ENCODE measurements at regions not wholly inside any gene's neighbourhood (a gene's known extent, or its start where the extent isn't known, plus 50 kb on each side); places are given as distances from the start of the nearest gene placed in this dataset.
"Not testable (repeated sequence)": the region's sequence is repeated elsewhere in the genome, so short reads cannot be mapped to it uniquely, and the experiment has no call there.

- no peak for DNase-seq (ENCODE audit: low spot score)
Observed at GRCh38 chr12:105457026-105457425, 126.5 kb downstream of the C12orf75 start.

GRCh38 chr12:105459760-105460330, 129.4 kb downstream of the C12orf75 start:
- no peak for DNase-seq (ENCODE audit: low spot score)

GRCh38 chr12:105461271-105461943, 130.9 kb downstream of the C12orf75 start:
- DNase-seq (ENCODE audit: low spot score): no peak

DNA sequence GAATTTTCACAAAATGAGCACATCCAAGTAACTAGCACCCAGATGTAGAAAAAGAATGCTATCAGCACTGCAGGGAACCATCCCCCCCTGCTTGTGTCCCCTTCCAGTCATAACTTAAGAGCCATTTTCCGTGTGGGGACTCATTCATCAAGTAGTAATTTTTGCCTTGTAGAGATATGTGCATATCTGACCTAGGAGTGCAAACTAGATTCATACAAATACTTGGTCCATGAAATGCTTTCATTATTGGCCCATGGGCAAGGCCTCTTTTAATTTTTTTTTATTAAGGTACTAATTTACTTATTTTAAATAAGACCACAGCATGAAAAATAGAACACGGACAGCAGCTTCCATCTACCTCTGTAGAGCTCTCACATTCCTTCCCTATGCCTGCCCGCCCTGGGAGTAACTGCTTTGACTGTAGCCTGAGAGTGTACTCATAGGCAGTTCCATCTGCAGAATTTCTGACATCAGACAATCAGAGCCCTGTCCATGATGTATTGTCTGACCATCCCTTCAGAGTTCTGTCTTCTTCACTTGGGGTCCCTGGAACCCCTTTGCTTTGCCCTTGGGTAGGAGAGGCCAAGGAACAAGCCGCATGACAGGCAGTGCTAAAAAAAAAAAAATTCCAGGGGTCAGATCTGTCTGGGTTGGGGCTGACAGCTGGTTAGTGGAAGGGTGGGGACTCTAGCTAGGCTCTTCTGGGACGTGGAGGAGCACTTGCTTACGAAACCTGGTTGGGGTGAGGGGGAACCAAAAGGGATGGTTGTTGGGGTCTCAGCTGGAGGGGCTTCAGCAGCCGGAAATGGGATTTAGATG, 131.7 kb downstream of the C12orf75 start:
- no peak for DNase-seq (ENCODE audit: low spot score)

DNA sequence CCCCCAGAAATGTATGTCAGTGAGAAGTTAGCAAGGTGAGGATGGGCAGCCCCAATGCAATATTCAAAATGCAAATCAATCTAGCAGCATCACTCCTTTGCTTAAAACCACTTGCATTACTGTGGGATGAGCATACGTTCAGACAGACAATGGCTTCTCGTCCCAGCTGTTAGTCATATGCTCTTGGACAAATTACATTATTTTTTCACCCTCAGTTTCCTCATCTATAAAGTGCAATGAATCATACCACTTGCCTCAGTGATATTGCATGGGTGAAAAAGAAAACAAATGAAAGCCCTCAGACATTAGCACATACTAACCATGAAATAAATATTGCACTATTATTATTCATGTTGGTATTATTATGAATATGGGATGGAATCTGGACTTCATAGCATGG, 132.3 kb downstream of the C12orf75 start:
- peak; percentile 27 for DNase-seq (ENCODE audit: low spot score)

DNA sequence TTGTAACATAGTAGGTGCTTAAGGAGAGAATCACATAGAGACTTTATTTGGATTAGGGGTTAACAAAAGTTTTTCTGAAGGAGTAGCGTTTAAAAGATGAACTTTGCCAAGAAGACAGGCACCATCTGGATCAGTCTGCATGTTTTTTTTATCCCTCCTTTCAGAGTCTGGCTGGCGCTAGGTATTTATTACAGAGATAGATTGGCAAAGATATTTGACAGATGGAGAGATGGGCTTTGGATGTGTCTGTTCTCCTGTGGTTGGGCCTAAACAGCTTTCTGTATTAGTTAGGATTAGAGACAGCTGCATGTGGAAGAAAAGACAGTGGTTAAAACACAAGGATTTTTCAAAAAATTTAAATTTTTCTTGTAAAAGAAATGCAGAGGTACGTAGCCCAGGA, 133.9 kb downstream of the C12orf75 start:
- DNase-seq (ENCODE audit: low spot score): no peak

GRCh38 chr12:105466231-105466900, 135.9 kb downstream of the C12orf75 start:
- DNase-seq (ENCODE audit: low spot score): no peak

DNA sequence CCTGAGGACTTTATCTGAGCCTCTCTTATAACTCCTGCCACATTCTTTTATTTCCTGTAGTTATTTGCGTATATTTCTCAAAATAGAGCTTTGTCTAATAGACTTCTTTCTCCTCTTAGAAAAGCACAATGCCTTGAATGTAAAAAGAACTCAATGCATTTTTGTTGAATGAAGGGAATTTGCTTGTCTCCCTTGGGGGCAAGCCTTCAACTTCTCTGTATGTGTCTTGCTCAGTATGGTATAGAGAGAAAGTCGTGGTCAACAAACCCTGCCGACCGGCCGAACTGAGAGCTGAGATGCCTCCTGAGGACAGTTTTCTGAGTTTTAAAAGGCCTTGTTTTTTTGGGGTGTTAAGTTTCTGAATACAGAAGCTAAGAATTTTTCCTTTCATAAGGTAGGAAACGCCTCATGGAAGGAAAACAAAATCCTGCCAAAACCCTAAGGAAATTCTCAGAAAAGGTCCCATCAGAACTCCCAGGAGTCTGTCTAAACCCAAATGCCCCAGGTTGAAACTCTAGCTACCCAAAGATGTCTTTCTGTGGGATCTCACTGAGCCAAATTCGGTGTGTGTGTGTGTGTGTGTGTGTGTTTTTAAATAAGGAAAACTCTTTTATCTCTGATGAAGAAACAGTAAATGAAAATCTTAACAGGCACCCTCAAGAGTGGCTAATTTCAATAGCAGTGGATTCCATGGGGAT, 136.6 kb downstream of the C12orf75 start:
- no peak for DNase-seq (ENCODE audit: low spot score)

DNA sequence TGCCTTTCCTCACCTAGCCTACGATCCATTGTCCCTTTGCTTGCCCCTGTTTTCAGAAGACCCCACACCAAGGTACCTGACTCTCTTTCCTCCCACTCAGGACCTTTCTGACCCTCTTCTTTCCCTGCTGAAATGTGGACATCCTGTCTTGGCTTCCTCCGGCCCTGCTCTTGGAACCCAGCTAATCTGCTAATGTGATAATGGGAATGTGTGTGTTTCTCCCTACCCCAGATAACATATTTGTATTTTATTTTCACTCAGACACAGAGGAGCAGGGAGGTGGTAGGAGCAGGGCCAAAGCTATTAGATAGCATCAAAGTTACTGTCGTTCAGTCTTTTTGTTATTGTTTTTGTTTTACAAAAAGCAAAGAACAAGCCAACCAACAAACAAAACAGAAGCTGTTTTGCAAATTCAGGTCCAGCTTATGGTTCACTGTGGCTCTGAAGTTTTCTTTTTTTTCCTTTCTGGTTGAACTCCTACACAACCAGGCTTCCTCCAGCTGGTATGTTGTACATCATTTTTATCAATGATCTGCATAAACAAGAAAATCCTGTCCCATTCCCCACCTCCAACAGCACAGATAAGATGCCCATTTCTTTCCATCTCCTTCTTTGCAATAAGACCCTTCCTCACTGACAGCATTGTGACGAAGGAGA, 137.3 kb downstream of the C12orf75 start:
- no peak for DNase-seq (ENCODE audit: low spot score)

GRCh38 chr12:105468464-105468863, 138.0 kb downstream of the C12orf75 start:
- DNase-seq (ENCODE audit: low spot score): no peak

- no peak for DNase-seq (ENCODE audit: low spot score)
Observed at GRCh38 chr12:105469211-105469610, 138.7 kb downstream of the C12orf75 start.

DNA sequence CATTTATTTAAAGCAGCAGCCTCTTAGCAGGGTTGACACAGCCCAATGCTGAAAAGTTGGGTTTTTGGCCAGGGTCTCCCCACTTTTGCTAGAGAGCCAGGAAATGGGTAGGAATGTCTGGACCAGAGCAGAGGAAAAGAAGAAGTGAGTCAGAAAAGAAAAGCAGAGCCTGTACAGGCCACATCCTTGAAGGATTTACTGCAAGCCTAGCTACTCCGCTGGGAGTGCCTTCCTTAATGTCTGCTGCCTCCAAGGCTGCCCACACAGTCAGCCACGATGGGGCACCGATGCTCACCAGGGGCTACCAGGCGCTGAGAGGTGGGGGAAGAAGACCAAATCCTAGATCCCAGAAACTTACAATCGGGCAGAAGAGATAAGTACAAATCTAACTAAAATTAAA, 139.2 kb downstream of the C12orf75 start:
- DNase-seq (ENCODE audit: low spot score): no peak

GRCh38 chr12:105470102-105470501, 139.6 kb downstream of the C12orf75 start:
- DNase-seq (ENCODE audit: low spot score): no peak

DNA sequence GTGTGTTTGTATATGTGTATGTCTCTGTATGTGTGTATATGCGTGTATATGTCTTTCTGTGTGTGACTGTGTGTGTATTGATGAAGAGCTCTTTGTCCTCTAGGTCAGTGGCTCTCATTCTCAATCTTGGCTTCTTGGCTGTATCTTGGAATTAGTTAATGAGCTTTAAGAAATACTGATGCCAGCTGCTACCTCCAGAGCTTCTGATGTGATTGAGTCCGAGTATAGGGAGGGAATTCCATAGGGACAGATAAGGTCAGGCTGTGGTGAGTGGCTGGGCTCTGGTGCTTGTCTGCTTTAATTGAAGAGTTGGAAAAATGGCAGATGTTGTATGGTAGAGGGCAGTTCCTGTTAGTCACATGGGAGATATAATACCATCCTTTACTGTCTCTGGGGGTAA, 140.1 kb downstream of the C12orf75 start:
- no peak for DNase-seq (ENCODE audit: low spot score)

DNA sequence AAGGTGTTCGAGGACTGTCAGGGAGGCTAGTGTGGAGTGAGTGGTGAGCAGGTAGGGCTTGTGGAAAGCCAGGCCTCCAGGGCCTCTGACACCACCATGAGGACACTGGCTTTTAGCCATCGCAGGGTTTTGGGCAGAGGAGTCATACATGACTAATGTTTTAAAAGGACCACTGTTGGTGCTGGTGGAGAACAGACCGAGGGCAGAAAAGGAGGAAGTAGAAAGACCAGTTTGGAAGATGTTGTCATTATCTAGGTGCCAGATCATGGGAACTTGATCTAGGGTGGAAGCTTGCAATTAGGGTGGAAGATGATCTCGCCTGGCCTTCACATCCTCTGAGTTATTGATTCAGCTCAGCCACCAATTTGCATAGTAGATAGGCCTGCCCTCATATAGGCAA, 144.2 kb downstream of the C12orf75 start:
- peak; percentile 38 for DNase-seq (ENCODE audit: low spot score)

DNA sequence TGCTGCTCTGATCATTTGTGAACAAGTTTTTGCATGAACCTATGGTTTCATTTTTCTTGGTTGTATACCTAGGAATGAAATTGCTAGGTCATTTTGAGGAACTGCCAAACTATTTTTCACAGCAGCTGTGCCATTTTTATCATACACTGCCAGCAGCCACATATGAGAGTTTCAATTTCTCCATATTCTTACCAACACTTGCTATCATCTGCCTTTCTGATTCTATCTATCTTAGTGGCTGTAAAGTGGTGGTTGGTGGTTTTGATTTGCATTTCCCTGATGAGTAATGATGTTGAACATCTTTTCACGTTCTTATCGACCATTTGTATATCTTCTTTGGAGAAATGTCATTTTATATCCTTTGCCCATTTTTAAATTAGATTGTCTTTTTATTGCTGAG, 146.1 kb downstream of the C12orf75 start:
- no peak for DNase-seq (ENCODE audit: low spot score)

GRCh38 chr12:105477873-105478272, 147.4 kb downstream of the C12orf75 start:
- DNase-seq (ENCODE audit: low spot score): no peak

DNA sequence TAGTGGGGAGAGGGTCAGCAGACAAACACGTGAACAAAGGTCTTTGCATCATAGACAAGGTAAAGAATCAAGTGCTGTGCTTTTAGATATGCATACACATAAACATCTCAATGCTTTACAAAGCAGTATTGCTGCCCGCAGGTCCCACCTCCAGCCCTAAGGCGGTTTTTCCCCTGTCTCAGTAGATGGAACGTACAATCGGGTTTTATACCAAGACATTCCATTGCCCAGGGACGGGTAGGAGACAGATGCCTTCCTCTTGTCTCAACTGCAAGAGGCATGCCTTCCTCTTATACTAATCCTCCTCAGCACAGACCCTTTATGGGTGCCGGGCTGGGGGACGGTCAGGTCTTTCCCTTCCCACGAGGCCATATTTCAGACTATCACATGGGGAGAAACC, 148.3 kb downstream of the C12orf75 start:
- not testable (repeated sequence) for DNase-seq (ENCODE audit: low spot score)

DNA sequence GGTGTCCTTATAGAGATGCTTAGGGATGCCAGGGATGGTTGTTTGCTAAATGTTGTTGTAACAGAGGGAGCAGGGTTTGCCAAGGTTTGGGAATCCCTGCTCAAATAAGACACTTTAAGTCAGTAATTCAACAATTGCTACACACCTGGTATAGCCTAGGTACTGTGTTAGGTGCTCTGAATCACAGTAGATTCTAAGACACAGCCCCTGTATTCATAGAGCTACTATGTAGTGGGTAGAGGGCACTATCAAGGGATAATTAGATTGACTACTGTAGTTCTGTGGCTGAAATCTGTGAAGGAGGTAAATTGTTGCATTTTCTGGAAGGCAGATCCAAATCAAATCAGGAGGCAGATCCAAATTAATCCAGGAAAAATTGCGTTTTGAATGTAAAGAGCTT, 149.2 kb downstream of the C12orf75 start:
- no peak for DNase-seq (ENCODE audit: low spot score)

GRCh38 chr12:105480162-105480561, 149.7 kb downstream of the C12orf75 start:
- DNase-seq (ENCODE audit: low spot score): no peak
